Endothelial cell of umbilical vein (primary cell): ENCODE measurements at regions not wholly inside any gene's neighbourhood (a gene's known extent, or its start where the extent isn't known, plus 50 kb on each side); places are given as distances from the start of the nearest gene placed in this dataset.

Experiments used
- BruUV-seq: library from RNA; stranded (reverse); fragments of 400-500 nt; replicated peaks from 2 replicates; lab custom pipeline; 2021; lab: Mats Ljungman, UMichigan
- CTCF ChIA-PET: fragments of 300-600, 350-600 bp; sonication (Branson Sonifier 250); formaldehyde crosslinking; loops from one replicate; lab custom pipeline; 2021; ENCODE audit warnings: antibody characterized with exemption, inconsistent platforms; lab: Charles Lee
- POLR2A ChIA-PET: fragments of 300-600, 350-600 bp; sonication (Branson Sonifier 250); formaldehyde crosslinking; loops from one replicate; lab custom pipeline; 2021; ENCODE audit warnings: antibody characterized with exemption, inconsistent platforms; lab: Charles Lee
- DNase-seq: peaks from one replicate; pipeline ENCODE4 v3.0.0-alpha.2; 2011; ENCODE audit warnings: low read depth, low spot score
- FAIRE-seq: peaks from 2 replicates; lab custom pipeline; 2011; peaks lifted over from hg19 to GRCh38; lab: Jason Lieb, UNC
- H2AFZ ChIP-seq: 2 replicates; pipeline ENCODE4 v1.6.0; 2012; ENCODE audit warnings: low read depth, low read length, control low read depth, inconsistent platforms
- H3K27ac ChIP-seq: 2 replicates; pipeline ENCODE4 v1.5.1; 2011; ENCODE audit warnings: low read depth, mild to moderate bottlenecking, control low read depth, low read length, moderate library complexity; ENCODE audit not compliant: insufficient read depth
- H3K27me3 ChIP-seq, 2 experiments: 2 replicates each; pipeline versions ENCODE4 v1.6.0 to v1.6.1; 2011; ENCODE audit warnings: low read length in 2 of 2, mixed read lengths in 1 of 2; ENCODE audit not compliant: control insufficient read depth in 2 of 2, insufficient read depth in 2 of 2
- H3K36me3 ChIP-seq, 2 experiments: 2 replicates in 1 of 2; 3 replicates in 1 of 2; pipeline ENCODE4 v1.5.1; 2011; ENCODE audit warnings: low read length in 2 of 2, mild to moderate bottlenecking in 1 of 2, moderate library complexity in 1 of 2; ENCODE audit not compliant: control insufficient read depth in 2 of 2, insufficient read depth in 2 of 2; ENCODE audit errors: extremely low read depth in 1 of 2
- H3K4me1 ChIP-seq: 3 replicates; pipeline ENCODE4 v1.5.1; 2011; ENCODE audit warnings: mild to moderate bottlenecking, low read length; ENCODE audit not compliant: control insufficient read depth, insufficient read depth; ENCODE audit errors: extremely low read depth
- H3K4me2 ChIP-seq: 2 replicates; pipeline ENCODE4 v1.6.1; 2011; ENCODE audit warnings: low read length, control low read depth, mixed read lengths; ENCODE audit not compliant: insufficient read depth
- H3K4me3 ChIP-seq, 3 experiments: fragments of 200-600 bp in 1 of 3; sonication (generic), shearing (Covaris generic) in 1 of 3; replicated peaks in 1 of 3; 2 replicates each; pipeline ENCODE4 v1.5.1; 2011 to 2016; ENCODE audit warnings: control low read depth in 3 of 3, low read length in 3 of 3, mild to moderate bottlenecking in 2 of 3, inconsistent platforms in 1 of 3, low read depth in 1 of 3, moderate library complexity in 1 of 3; ENCODE audit not compliant: insufficient read depth in 1 of 3
- H3K79me2 ChIP-seq: 2 replicates; pipeline ENCODE4 v1.6.0; 2012; ENCODE audit warnings: low read length, inconsistent platforms; ENCODE audit not compliant: control insufficient read depth, insufficient read depth
- H3K9ac ChIP-seq: replicated peaks from 2 replicates; pipeline ENCODE3; 2011; ENCODE audit warnings: low read length, control low read depth; ENCODE audit not compliant: insufficient read depth; ENCODE audit errors: extremely low read depth
- H3K9me1 ChIP-seq: replicated peaks from 3 replicates; pipeline ENCODE4 v1.6.0; 2011; ENCODE audit warnings: mild to moderate bottlenecking, low read length; ENCODE audit not compliant: control insufficient read depth, insufficient read depth; ENCODE audit errors: extremely low read depth
- H3K9me3 ChIP-seq: replicated peaks from 2 replicates; pipeline ENCODE4 v1.5.1; 2012; ENCODE audit warnings: low read length, inconsistent platforms; ENCODE audit not compliant: control insufficient read depth, insufficient read depth
- H4K20me1 ChIP-seq: replicated peaks from 2 replicates; pipeline ENCODE3; 2011; ENCODE audit warnings: mild to moderate bottlenecking, low read length; ENCODE audit not compliant: control insufficient read depth, insufficient read depth; ENCODE audit errors: extremely low read depth
- CTCF ChIP-seq, 2 donors: IDR thresholded peaks; 1 replicate in 1 of 2; 2 replicates in 1 of 2; pipeline ENCODE4 v1.5.1; 2011; ENCODE audit warnings: low read length in 2 of 2, mild to moderate bottlenecking in 2 of 2, moderate library complexity in 2 of 2, control low read depth in 1 of 2, inconsistent platforms in 1 of 2, low read depth in 1 of 2; ENCODE audit not compliant: insufficient read depth in 1 of 2; ENCODE audit errors: extremely low read depth in 1 of 2
- EZH2 ChIP-seq: IDR thresholded peaks from 2 replicates; pipeline ENCODE4 v1.6.1; 2012; ENCODE audit warnings: borderline replicate concordance, low read depth, mild to moderate bottlenecking, moderate library complexity, low read length, inconsistent platforms; ENCODE audit not compliant: severe bottlenecking
- FOS ChIP-seq: IDR thresholded peaks from 2 replicates; pipeline ENCODE4 v1.6.1; 2011; ENCODE audit warnings: mild to moderate bottlenecking, low read length, moderate library complexity, borderline replicate concordance; ENCODE audit not compliant: insufficient read depth
- GATA2 ChIP-seq: IDR thresholded peaks from 2 replicates; pipeline ENCODE4 v1.7.0; 2011; ENCODE audit warnings: low read depth, mild to moderate bottlenecking, moderate library complexity, mixed read lengths, low read length; ENCODE audit not compliant: insufficient read length, insufficient read depth
- JUN ChIP-seq: IDR thresholded peaks from 2 replicates; pipeline ENCODE4 v1.6.1; 2011; ENCODE audit warnings: borderline replicate concordance, low read depth; ENCODE audit not compliant: insufficient read length, insufficient read depth
- MAX ChIP-seq: IDR thresholded peaks from 2 replicates; pipeline ENCODE4 v1.6.1; 2011; ENCODE audit not compliant: insufficient read depth, insufficient read length
- MYC ChIP-seq: IDR thresholded peaks from one replicate; pipeline ENCODE4 v1.6.1; 2011; ENCODE audit warnings: mild to moderate bottlenecking, low read depth, low read length
- POLR2A ChIP-seq: IDR thresholded peaks from 2 replicates; pipeline ENCODE4 v1.6.1; 2012; ENCODE audit warnings: low read depth, mild to moderate bottlenecking, control low read depth, low read length
- POLR2AphosphoS5 ChIP-seq: IDR thresholded peaks from 2 replicates; pipeline ENCODE4 v1.6.1; 2012; ENCODE audit warnings: low read depth, mild to moderate bottlenecking, control low read depth, low read length, moderate library complexity; ENCODE audit not compliant: insufficient read depth
- dilution Hi-C: fragments of 300-500 bp; cut with MboI; formaldehyde crosslinking; loops from one replicate; pipeline ENCODE4 v1.15.0; 2019; ENCODE audit warnings: low sequenced_read_pairs; ENCODE audit not compliant: extremely low pct_ligation_motif_present
- intact Hi-C: fragments of 100-400 bp; cut with micrococcal nuclease; formaldehyde crosslinking; loops from one replicate; pipeline ENCODE4 v1.10.0; 2022

GRCh38 chr16:16938009-16938408 lies 532.8 kb downstream of the XYLT1 start:
- intact Hi-C loops (no loop called here), dilution Hi-C loops (no loop called here)
- CTCF ChIA-PET, result no interaction called here
- Histone ChIP-seq H3K4me2 (no peak overlapping the region), H2AFZ (no peak overlapping the region), H3K79me2 (no peaks in the 10 kb centered on the region), H3K27ac (no peak overlapping the region), H3K27me3 (no peaks in the 10 kb centered on the region), H3K9ac (no peak overlapping the region), H3K4me3 (no peak overlapping the region), H3K9me1 (no peaks in the 10 kb centered on the region), H4K20me1 (no peaks in the 10 kb centered on the region), H3K36me3 (no peaks in the 10 kb centered on the region), H3K9me3 (peaks cover 2% of the 10 kb centered on the region), H3K4me1 (no peaks in the 10 kb centered on the region)
- DNase-seq (no peak), FAIRE-seq (no peak)
- POLR2A ChIA-PET, result no interaction called here
- no peak for TF ChIP-seq MAX
- no peak for TF ChIP-seq POLR2AphosphoS5
- TF ChIP-seq JUN, result no peak
- TF ChIP-seq FOS, result no peak
- TF ChIP-seq EZH2, result no peak
- BruUV-seq, result no TSS peak

- Histone ChIP-seq H3K27me3 (no peaks in the 10 kb centered on the region), H3K27ac (no peak overlapping the region), H3K9ac (no peak overlapping the region), H3K79me2 (no peaks in the 10 kb centered on the region), H3K4me2 (no peak overlapping the region), H4K20me1 (no peaks in the 10 kb centered on the region), H3K4me1 (no peaks in the 10 kb centered on the region), H3K4me3 (no peak overlapping the region), H3K36me3 (no peaks in the 10 kb centered on the region), H2AFZ (no peak overlapping the region), H3K9me3 (peaks cover 2% of the 10 kb centered on the region), H3K9me1 (no peaks in the 10 kb centered on the region)
- TF ChIP-seq MAX (no peak), CTCF (IDR thresholded peaks at IDR 0.05; ENCODE audit: extremely low read depth in 1 of 2, insufficient read depth in 1 of 2, low read depth in 1 of 2, low read length in 2 of 2) (no peak), POLR2AphosphoS5 (no peak), MYC (no peak), FOS (no peak), JUN (no peak), GATA2 (no peak), EZH2 (no peak), POLR2A (no peak)
- intact Hi-C loops, result no loop called here
- no peak for DNase-seq
- BruUV-seq, result no TSS peak
- ChIA-PET CTCF (no interaction called here), POLR2A (no interaction called here)
- no peak for FAIRE-seq
- dilution Hi-C loops, result no loop called here
These were observed 531.8 kb downstream of the XYLT1 start for GRCh38 chr16:16938980-16939379.
